Neural cell (in vitro differentiated cells): ENCODE measurements at regions not wholly inside any gene's neighbourhood (a gene's known extent, or its start where the extent isn't known, plus 50 kb on each side); places are given as distances from the start of the nearest gene placed in this dataset.

ENCODE experiments used
- CTCF ChIP-seq: fragments of 450-650 bp; IDR thresholded peaks from 2 replicates; pipeline ENCODE4 v1.5.1; 2014; ENCODE audit warnings: antibody characterized with exemption, mild to moderate bottlenecking, moderate library complexity; ENCODE audit not compliant: poor library complexity, severe bottlenecking
- EZH2 ChIP-seq: fragments of 200-600, 300-800 bp; shearing (Covaris generic), sonication (generic); IDR thresholded peaks from 2 replicates; pipeline ENCODE4 v1.6.1; 2014; ENCODE audit warnings: antibody characterized with exemption, low read length, borderline replicate concordance, mild to moderate bottlenecking; ENCODE audit not compliant: insufficient read depth, poor library complexity, severe bottlenecking
- MXI1 ChIP-seq: fragments of 450-650 bp; conservative IDR thresholded peaks from 2 replicates; pipeline ENCODE4 v1.6.1; 2014; ENCODE audit warnings: antibody characterized with exemption, mild to moderate bottlenecking; ENCODE audit not compliant: poor library complexity, severe bottlenecking
- RAD21 ChIP-seq: fragments of 450-650 bp; conservative IDR thresholded peaks from 2 replicates; pipeline ENCODE4 v1.6.1; 2014; ENCODE audit warnings: antibody characterized with exemption, mild to moderate bottlenecking, moderate library complexity
- SMC3 ChIP-seq: fragments of 450-650 bp; conservative IDR thresholded peaks from 2 replicates; pipeline ENCODE4 v1.6.1; 2014; ENCODE audit warnings: antibody characterized with exemption, mild to moderate bottlenecking, moderate library complexity; ENCODE audit not compliant: poor library complexity
- TAF1 ChIP-seq: IDR thresholded peaks from 2 replicates; pipeline ENCODE4 v1.6.1; 2012; ENCODE audit warnings: low read depth

- no peak for TF ChIP-seq CTCF
- TF ChIP-seq TAF1, result no peak
- no peak for TF ChIP-seq MXI1
- TF ChIP-seq RAD21, result no peak
- no peak for TF ChIP-seq EZH2
- no peak for TF ChIP-seq SMC3
These were observed 366.3 kb downstream of the TLL1 start for GRCh38 chr4:166239354-166239753.
